ENCODE measurements at regions not wholly inside any gene's neighbourhood (a gene's known extent, or its start where the extent isn't known, plus 50 kb on each side); places are given as distances from the start of the nearest gene placed in this dataset.

GRCh38 chr4:32768664-32769389 lies 2048.7 kb downstream of the PCDH7 start:
- no peak for DNase-seq (ENCODE audit: extremely low read depth, low read depth)
- TF ChIP-seq CTCF (IDR thresholded peaks at IDR 0.05; ENCODE audit: low read depth, low read length, missing control alignments): no peak

GRCh38 chr4:32771491-32771890 lies 2051.3 kb downstream of the PCDH7 start:
- TF ChIP-seq CTCF (IDR thresholded peaks at IDR 0.05; ENCODE audit: low read depth, low read length, missing control alignments): no peak
- no peak for DNase-seq (ENCODE audit: extremely low read depth, low read depth)
- H3K4me3 ChIP-seq (replicated peaks; ENCODE audit: low read depth, low read length): no peak overlapping the region

More at GRCh38 chr4:32768664-32769389, 2048.7 kb downstream of the PCDH7 start:
- H3K4me3 ChIP-seq (replicated peaks; ENCODE audit: low read depth, low read length): no peak overlapping the region

- DNase-seq (ENCODE audit: extremely low read depth, low read depth): no peak
- no peak overlapping the region for H3K4me3 ChIP-seq (replicated peaks; ENCODE audit: low read depth, low read length)
- no peak for TF ChIP-seq CTCF (IDR thresholded peaks at IDR 0.05; ENCODE audit: low read depth, low read length, missing control alignments)
Measured at GRCh38 chr4:32775049-32775448, 2054.9 kb downstream of the PCDH7 start.

- no peak for TF ChIP-seq CTCF (IDR thresholded peaks at IDR 0.05; ENCODE audit: low read depth, low read length, missing control alignments)
- no peak overlapping the region for H3K4me3 ChIP-seq (replicated peaks; ENCODE audit: low read depth, low read length)
- DNase-seq (ENCODE audit: extremely low read depth, low read depth): no peak
Measured at GRCh38 chr4:32776435-32777203, 2056.4 kb downstream of the PCDH7 start.

- TF ChIP-seq CTCF (IDR thresholded peaks at IDR 0.05; ENCODE audit: low read depth, low read length, missing control alignments): no peak
- no peak for DNase-seq (ENCODE audit: extremely low read depth, low read depth)
Measured at GRCh38 chr4:32778025-32778424, 2057.9 kb downstream of the PCDH7 start.

GRCh38 chr4:32778938-32779337 lies 2058.8 kb downstream of the PCDH7 start:
- H3K4me3 ChIP-seq (replicated peaks; ENCODE audit: low read depth, low read length): no peak overlapping the region
- TF ChIP-seq CTCF (IDR thresholded peaks at IDR 0.05; ENCODE audit: low read depth, low read length, missing control alignments): no peak

More at GRCh38 chr4:32778025-32778424, 2057.9 kb downstream of the PCDH7 start:
- H3K4me3 ChIP-seq (replicated peaks; ENCODE audit: low read depth, low read length): no peak overlapping the region

More at GRCh38 chr4:32778938-32779337, 2058.8 kb downstream of the PCDH7 start:
- DNase-seq (ENCODE audit: extremely low read depth, low read depth): no peak

All from HFF-Myc (cell line).